ENCODE measurements at regions not wholly inside any gene's neighbourhood (a gene's known extent, or its start where the extent isn't known, plus 50 kb on each side); places are given as distances from the start of the nearest gene placed in this dataset.

GRCh38 chr7:156360835-156361234 is 279.7 kb upstream of the RNF32 start:
- TF ChIP-seq CTCF (IDR thresholded peaks at IDR 0.05; ENCODE audit: poor library complexity, severe bottlenecking) (no peak), POLR2AphosphoS5 (IDR thresholded peaks at IDR 0.05) (no peak), EZH2 (IDR thresholded peaks at IDR 0.05; ENCODE audit: borderline replicate concordance, insufficient read depth, low read length, poor library complexity, severe bottlenecking) (no peak), RAD21 (conservative IDR thresholded peaks at IDR 0.05) (no peak), TAF1 (IDR thresholded peaks at IDR 0.05; ENCODE audit: low read depth) (no peak)

All from neural cell (in vitro differentiated cells).